GM23338 (cell line): ENCODE measurements at regions not wholly inside any gene's neighbourhood (a gene's known extent, or its start where the extent isn't known, plus 50 kb on each side); places are given as distances from the start of the nearest gene placed in this dataset.
"Not testable (repeated sequence)": the region's sequence is repeated elsewhere in the genome, so short reads cannot be mapped to it uniquely, and the experiment has no call there.

Source experiments
- ATAC-seq: fragments of 200-7000 bp; cut with Tn5 transposase; 3 replicates; pipeline ENCODE4 v1.9.1; 2020
- DNase-seq: peaks from one replicate; pipeline ENCODE4 v3.0.0-alpha.2; 2015; ENCODE audit warnings: low spot score
- H2AFZ ChIP-seq: fragments of 200-600 bp; sonication (generic); 2 replicates; pipeline ENCODE4 v1.8.0; 2016; ENCODE audit warnings: antibody characterized with exemption, mild to moderate bottlenecking, moderate library complexity
- H3F3A ChIP-seq: fragments of 200-600 bp; sonication (generic); replicated peaks from 2 replicates; pipeline ENCODE4 v1.8.0; 2017; ENCODE audit warnings: antibody characterized with exemption, mixed run types, low read depth
- H3K27ac ChIP-seq: fragments of 200-600 bp; sonication (generic); 2 replicates; pipeline ENCODE4 v1.6.1; 2016; ENCODE audit warnings: low read depth
- H3K27me3 ChIP-seq: fragments of 200-600 bp; sonication (generic); 2 replicates; pipeline ENCODE4 v1.8.0; 2016; ENCODE audit warnings: mild to moderate bottlenecking, mixed run types, moderate library complexity; ENCODE audit not compliant: insufficient read depth
- H3K36me3 ChIP-seq: fragments of 200-600 bp; sonication (generic); 2 replicates; pipeline ENCODE4 v1.8.0; 2016; ENCODE audit warnings: mild to moderate bottlenecking; ENCODE audit not compliant: insufficient read depth
- H3K4me1 ChIP-seq: fragments of 200-600 bp; sonication (generic); 2 replicates; pipeline ENCODE4 v1.8.0; 2016; ENCODE audit warnings: mild to moderate bottlenecking, moderate library complexity; ENCODE audit not compliant: insufficient read depth
- H3K4me2 ChIP-seq: fragments of 200-600 bp; sonication (generic); 2 replicates; pipeline ENCODE4 v1.7.1; 2017; ENCODE audit warnings: mixed run types
- H3K4me3 ChIP-seq: fragments of 200-600 bp; sonication (generic); 2 replicates; pipeline ENCODE4 v1.6.1; 2016; ENCODE audit warnings: mixed run types
- H3K79me2 ChIP-seq: fragments of 200-600 bp; sonication (generic); replicated peaks from 2 replicates; pipeline ENCODE4 v1.8.0; 2017; ENCODE audit warnings: mild to moderate bottlenecking; ENCODE audit not compliant: insufficient read depth
- H3K9me2 ChIP-seq: fragments of 200-600 bp; sonication (generic); 2 replicates; pipeline ENCODE4 v1.8.0; 2017; ENCODE audit not compliant: insufficient read depth
- H4K20me1 ChIP-seq: fragments of 200-600 bp; sonication (generic); replicated peaks from 2 replicates; pipeline ENCODE4 v1.8.0; 2017; ENCODE audit warnings: mild to moderate bottlenecking; ENCODE audit not compliant: insufficient read depth
- H3K27ac Mint-ChIP-seq: 2 replicates; pipeline ENCODE4 v1.8.0; 2020; ENCODE audit warnings: inconsistent platforms, mild to moderate bottlenecking, moderate library complexity, mixed read lengths
- H3K27me3 Mint-ChIP-seq: 3 replicates; pipeline ENCODE4 v1.8.0; 2022; ENCODE audit warnings: low read depth, mild to moderate bottlenecking, moderate library complexity, mixed read lengths, inconsistent platforms; ENCODE audit not compliant: insufficient read depth, poor library complexity
- H3K36me3 Mint-ChIP-seq: 3 replicates; pipeline ENCODE4 v1.8.0; 2021; ENCODE audit warnings: low read depth, mild to moderate bottlenecking, inconsistent platforms, moderate library complexity, mixed read lengths
- H3K4me1 Mint-ChIP-seq: 3 replicates; pipeline ENCODE4 v1.8.0; 2020; ENCODE audit warnings: mild to moderate bottlenecking, inconsistent platforms, mixed read lengths
- H3K4me3 Mint-ChIP-seq: 3 replicates; pipeline ENCODE4 v1.8.0; 2021; ENCODE audit warnings: moderate library complexity, mild to moderate bottlenecking, inconsistent platforms, mixed read lengths
- H3K9me3 Mint-ChIP-seq: 3 replicates; pipeline ENCODE4 v1.8.0; 2020; ENCODE audit warnings: moderate library complexity, mild to moderate bottlenecking, inconsistent platforms, mixed read lengths
- CREB1 ChIP-seq: fragments of 250-450 bp; sonication (Bioruptor Pico); IDR thresholded peaks from 2 replicates; pipeline ENCODE4 v1.5.0; 2020; ENCODE audit warnings: low read depth, mild to moderate bottlenecking, moderate library complexity
- EZH2phosphoT487 ChIP-seq: fragments of 200-600 bp; sonication (generic); IDR thresholded peaks from one replicate; pipeline ENCODE4 v1.8.1; 2018; ENCODE audit warnings: antibody characterized with exemption; ENCODE audit not compliant: unreplicated experiment
- JUNB ChIP-seq: IDR thresholded peaks from one replicate; pipeline ENCODE4 v1.6.1; 2016; ENCODE audit warnings: antibody characterized with exemption; ENCODE audit not compliant: unreplicated experiment
- POLR2AphosphoS5 ChIP-seq: IDR thresholded peaks from 2 replicates; pipeline ENCODE4 v1.6.1; 2016; ENCODE audit warnings: antibody characterized with exemption, low read depth
- ZNF114 ChIP-seq: fragments of 250-450 bp; sonication (Bioruptor Pico); IDR thresholded peaks from 2 replicates; pipeline ENCODE4 v1.5.0; 2020; ENCODE audit warnings: mild to moderate bottlenecking, moderate library complexity
- ZNF331 ChIP-seq: fragments of 250-450 bp; sonication (Bioruptor Pico); IDR thresholded peaks from 2 replicates; pipeline ENCODE4 v1.5.0; 2020; ENCODE audit warnings: low read depth, mild to moderate bottlenecking, moderate library complexity
- TF ChIP-seq, protein P1 (sequence below): IDR thresholded peaks from one replicate; pipeline ENCODE4 v1.6.1; 2018; ENCODE audit warnings: antibody characterized with exemption; ENCODE audit not compliant: unreplicated experiment
- TF ChIP-seq, protein P2 (sequence below), 2 experiments: fragments of 200-600 bp in 1 of 2; sonication (generic) in 1 of 2; conservative IDR thresholded peaks; 2 replicates each; pipeline versions ENCODE4 v1.5.1 to v1.6.1; 2016 to 2017; ENCODE audit warnings: antibody characterized with exemption in 2 of 2, low read depth in 2 of 2, mild to moderate bottlenecking in 2 of 2, moderate library complexity in 1 of 2
- TF ChIP-seq, protein P3 (sequence below): IDR thresholded peaks from 2 replicates; pipeline ENCODE4 v1.6.1; 2016; ENCODE audit warnings: antibody characterized with exemption
- TF ChIP-seq, protein P4 (sequence below): fragments of 250-450 bp; sonication (Bioruptor Pico); IDR thresholded peaks from 2 replicates; pipeline ENCODE4 v1.5.0; 2020; ENCODE audit warnings: mild to moderate bottlenecking, moderate library complexity

DNA sequence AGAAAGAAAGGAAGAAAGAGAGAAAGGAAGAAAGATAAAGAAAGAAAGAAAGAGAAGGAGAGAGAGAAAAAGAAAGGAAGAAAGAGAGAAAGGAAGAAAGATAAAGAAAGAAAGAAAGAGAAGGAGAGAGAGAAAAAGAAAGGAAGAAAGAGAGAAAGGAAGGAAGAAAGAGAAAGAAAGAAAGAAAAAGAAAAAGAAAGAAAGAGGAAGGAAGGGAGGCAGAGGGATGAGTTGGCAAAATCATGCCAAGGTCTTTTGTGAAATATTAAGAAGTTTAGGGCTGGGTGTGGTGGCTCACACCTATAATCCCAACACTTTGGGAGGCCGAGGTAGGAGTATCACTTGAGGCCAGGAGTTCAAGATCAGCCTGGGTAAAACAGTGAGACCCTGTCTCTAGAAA is 675.8 kb upstream of the NRP1 start:
- peaks cover 13% of the 10 kb centered on the region for H3K4me1 Mint-ChIP-seq
- H3K4me1 ChIP-seq, H3K4me2 ChIP-seq, H3F3A ChIP-seq, H3K79me2 ChIP-seq, H3K27ac ChIP-seq, DNase-seq, H4K20me1 ChIP-seq, H3K36me3 ChIP-seq, ATAC-seq, H3K27me3 Mint-ChIP-seq, H3K36me3 Mint-ChIP-seq, H3K27me3 ChIP-seq, H3K4me3 ChIP-seq, H3K9me3 Mint-ChIP-seq, H3K27ac Mint-ChIP-seq, H3K4me3 Mint-ChIP-seq, H2AFZ ChIP-seq, H3K9me2 ChIP-seq: not testable (repeated sequence)

DNA sequence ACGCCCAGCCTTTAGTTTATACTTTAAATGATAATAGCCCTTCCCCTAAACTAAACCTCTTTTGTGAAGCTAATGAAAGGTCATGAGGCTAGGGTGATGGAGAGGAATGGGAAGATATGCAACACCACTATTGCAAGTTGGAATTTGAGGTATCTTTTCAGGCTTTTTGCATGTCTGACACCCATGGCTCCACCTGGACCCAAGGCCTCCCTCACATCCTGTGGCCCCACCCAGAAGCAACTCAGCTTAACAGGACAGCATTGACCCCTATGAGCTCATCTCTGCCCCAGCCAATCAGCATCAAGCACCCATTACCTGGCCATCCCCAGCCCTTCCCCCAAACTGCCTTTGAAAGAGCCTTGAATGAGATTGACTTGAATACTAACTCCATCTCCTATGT is 674.2 kb upstream of the NRP1 start:
- no peaks in the 10 kb centered on the region; the same call in 1 of the 2 replicates for H3K4me1 ChIP-seq
- ATAC-seq (peak; percentile 92), DNase-seq (peak; percentile 87)
- peaks cover 6% of the 10 kb centered on the region; the same call in 1 of the 2 replicates for H3K9me2 ChIP-seq
- no peak overlapping the region for H3K4me2 ChIP-seq
- H3K27ac ChIP-seq: peak overlapping the region; percentile 46
- H3K27me3 ChIP-seq: no peaks in the 10 kb centered on the region
- H3K36me3 ChIP-seq: no peaks in the 10 kb centered on the region
- H3F3A ChIP-seq: no peaks in the 10 kb centered on the region
- no peak overlapping the region for H3K4me3 ChIP-seq
- no peaks in the 10 kb centered on the region for H3K79me2 ChIP-seq
- H3K4me1 Mint-ChIP-seq: peaks cover 13% of the 10 kb centered on the region
- peaks cover 7% of the 10 kb centered on the region for H3K9me3 Mint-ChIP-seq
- H3K27me3 Mint-ChIP-seq: peaks cover 10% of the 10 kb centered on the region
- no peak overlapping the region for H3K4me3 Mint-ChIP-seq
- no peak overlapping the region for H2AFZ ChIP-seq
- peaks cover 3% of the 10 kb centered on the region for H3K36me3 Mint-ChIP-seq
- TF ChIP-seq, protein P1, sequence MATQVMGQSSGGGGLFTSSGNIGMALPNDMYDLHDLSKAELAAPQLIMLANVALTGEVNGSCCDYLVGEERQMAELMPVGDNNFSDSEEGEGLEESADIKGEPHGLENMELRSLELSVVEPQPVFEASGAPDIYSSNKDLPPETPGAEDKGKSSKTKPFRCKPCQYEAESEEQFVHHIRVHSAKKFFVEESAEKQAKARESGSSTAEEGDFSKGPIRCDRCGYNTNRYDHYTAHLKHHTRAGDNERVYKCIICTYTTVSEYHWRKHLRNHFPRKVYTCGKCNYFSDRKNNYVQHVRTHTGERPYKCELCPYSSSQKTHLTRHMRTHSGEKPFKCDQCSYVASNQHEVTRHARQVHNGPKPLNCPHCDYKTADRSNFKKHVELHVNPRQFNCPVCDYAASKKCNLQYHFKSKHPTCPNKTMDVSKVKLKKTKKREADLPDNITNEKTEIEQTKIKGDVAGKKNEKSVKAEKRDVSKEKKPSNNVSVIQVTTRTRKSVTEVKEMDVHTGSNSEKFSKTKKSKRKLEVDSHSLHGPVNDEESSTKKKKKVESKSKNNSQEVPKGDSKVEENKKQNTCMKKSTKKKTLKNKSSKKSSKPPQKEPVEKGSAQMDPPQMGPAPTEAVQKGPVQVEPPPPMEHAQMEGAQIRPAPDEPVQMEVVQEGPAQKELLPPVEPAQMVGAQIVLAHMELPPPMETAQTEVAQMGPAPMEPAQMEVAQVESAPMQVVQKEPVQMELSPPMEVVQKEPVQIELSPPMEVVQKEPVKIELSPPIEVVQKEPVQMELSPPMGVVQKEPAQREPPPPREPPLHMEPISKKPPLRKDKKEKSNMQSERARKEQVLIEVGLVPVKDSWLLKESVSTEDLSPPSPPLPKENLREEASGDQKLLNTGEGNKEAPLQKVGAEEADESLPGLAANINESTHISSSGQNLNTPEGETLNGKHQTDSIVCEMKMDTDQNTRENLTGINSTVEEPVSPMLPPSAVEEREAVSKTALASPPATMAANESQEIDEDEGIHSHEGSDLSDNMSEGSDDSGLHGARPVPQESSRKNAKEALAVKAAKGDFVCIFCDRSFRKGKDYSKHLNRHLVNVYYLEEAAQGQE: no peak
- no peak for TF ChIP-seq ZNF114 (CRISPR knock-in tag)
- TF ChIP-seq, protein P2, sequence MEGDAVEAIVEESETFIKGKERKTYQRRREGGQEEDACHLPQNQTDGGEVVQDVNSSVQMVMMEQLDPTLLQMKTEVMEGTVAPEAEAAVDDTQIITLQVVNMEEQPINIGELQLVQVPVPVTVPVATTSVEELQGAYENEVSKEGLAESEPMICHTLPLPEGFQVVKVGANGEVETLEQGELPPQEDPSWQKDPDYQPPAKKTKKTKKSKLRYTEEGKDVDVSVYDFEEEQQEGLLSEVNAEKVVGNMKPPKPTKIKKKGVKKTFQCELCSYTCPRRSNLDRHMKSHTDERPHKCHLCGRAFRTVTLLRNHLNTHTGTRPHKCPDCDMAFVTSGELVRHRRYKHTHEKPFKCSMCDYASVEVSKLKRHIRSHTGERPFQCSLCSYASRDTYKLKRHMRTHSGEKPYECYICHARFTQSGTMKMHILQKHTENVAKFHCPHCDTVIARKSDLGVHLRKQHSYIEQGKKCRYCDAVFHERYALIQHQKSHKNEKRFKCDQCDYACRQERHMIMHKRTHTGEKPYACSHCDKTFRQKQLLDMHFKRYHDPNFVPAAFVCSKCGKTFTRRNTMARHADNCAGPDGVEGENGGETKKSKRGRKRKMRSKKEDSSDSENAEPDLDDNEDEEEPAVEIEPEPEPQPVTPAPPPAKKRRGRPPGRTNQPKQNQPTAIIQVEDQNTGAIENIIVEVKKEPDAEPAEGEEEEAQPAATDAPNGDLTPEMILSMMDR (conservative IDR thresholded peaks at IDR 0.05; ENCODE audit: low read depth in 2 of 2): no peak
- no peak for TF ChIP-seq POLR2AphosphoS5
- TF ChIP-seq CREB1 (CRISPR knock-in tag): peak; percentile 66
- TF ChIP-seq EZH2phosphoT487: no peak
- TF ChIP-seq, protein P3, sequence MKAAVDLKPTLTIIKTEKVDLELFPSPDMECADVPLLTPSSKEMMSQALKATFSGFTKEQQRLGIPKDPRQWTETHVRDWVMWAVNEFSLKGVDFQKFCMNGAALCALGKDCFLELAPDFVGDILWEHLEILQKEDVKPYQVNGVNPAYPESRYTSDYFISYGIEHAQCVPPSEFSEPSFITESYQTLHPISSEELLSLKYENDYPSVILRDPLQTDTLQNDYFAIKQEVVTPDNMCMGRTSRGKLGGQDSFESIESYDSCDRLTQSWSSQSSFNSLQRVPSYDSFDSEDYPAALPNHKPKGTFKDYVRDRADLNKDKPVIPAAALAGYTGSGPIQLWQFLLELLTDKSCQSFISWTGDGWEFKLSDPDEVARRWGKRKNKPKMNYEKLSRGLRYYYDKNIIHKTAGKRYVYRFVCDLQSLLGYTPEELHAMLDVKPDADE: no peak
- TF ChIP-seq JUNB: no peak
- TF ChIP-seq ZNF331 (CRISPR knock-in tag): no peak
- TF ChIP-seq, protein P4, sequence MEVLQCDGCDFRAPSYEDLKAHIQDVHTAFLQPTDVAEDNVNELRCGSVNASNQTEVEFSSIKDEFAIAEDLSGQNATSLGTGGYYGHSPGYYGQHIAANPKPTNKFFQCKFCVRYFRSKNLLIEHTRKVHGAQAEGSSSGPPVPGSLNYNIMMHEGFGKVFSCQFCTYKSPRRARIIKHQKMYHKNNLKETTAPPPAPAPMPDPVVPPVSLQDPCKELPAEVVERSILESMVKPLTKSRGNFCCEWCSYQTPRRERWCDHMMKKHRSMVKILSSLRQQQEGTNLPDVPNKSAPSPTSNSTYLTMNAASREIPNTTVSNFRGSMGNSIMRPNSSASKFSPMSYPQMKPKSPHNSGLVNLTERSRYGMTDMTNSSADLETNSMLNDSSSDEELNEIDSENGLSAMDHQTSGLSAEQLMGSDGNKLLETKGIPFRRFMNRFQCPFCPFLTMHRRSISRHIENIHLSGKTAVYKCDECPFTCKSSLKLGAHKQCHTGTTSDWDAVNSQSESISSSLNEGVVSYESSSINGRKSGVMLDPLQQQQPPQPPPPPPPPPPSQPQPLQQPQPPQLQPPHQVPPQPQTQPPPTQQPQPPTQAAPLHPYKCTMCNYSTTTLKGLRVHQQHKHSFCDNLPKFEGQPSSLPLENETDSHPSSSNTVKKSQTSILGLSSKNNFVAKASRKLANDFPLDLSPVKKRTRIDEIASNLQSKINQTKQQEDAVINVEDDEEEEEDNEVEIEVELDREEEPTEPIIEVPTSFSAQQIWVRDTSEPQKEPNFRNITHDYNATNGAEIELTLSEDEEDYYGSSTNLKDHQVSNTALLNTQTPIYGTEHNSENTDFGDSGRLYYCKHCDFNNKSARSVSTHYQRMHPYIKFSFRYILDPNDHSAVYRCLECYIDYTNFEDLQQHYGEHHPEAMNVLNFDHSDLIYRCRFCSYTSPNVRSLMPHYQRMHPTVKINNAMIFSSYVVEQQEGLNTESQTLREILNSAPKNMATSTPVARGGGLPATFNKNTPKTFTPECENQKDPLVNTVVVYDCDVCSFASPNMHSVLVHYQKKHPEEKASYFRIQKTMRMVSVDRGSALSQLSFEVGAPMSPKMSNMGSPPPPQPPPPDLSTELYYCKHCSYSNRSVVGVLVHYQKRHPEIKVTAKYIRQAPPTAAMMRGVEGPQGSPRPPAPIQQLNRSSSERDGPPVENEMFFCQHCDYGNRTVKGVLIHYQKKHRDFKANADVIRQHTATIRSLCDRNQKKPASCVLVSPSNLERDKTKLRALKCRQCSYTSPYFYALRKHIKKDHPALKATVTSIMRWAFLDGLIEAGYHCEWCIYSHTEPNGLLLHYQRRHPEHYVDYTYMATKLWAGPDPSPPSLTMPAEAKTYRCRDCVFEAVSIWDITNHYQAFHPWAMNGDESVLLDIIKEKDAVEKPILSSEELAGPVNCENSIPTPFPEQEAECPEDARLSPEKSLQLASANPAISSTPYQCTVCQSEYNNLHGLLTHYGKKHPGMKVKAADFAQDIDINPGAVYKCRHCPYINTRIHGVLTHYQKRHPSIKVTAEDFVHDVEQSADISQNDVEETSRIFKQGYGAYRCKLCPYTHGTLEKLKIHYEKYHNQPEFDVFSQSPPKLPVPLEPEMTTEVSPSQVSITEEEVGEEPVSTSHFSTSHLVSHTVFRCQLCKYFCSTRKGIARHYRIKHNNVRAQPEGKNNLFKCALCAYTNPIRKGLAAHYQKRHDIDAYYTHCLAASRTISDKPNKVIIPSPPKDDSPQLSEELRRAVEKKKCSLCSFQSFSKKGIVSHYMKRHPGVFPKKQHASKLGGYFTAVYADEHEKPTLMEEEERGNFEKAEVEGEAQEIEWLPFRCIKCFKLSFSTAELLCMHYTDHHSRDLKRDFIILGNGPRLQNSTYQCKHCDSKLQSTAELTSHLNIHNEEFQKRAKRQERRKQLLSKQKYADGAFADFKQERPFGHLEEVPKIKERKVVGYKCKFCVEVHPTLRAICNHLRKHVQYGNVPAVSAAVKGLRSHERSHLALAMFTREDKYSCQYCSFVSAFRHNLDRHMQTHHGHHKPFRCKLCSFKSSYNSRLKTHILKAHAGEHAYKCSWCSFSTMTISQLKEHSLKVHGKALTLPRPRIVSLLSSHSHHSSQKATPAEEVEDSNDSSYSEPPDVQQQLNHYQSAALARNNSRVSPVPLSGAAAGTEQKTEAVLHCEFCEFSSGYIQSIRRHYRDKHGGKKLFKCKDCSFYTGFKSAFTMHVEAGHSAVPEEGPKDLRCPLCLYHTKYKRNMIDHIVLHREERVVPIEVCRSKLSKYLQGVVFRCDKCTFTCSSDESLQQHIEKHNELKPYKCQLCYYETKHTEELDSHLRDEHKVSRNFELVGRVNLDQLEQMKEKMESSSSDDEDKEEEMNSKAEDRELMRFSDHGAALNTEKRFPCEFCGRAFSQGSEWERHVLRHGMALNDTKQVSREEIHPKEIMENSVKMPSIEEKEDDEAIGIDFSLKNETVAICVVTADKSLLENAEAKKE (CRISPR knock-in tag): peak; percentile 44; the same call in 1 of the 2 replicates
- H4K20me1 ChIP-seq: no peaks in the 10 kb centered on the region
- H3K27ac Mint-ChIP-seq: no peak overlapping the region
